ENCODE measurements at regions not wholly inside any gene's neighbourhood (a gene's known extent, or its start where the extent isn't known, plus 50 kb on each side); places are given as distances from the start of the nearest gene placed in this dataset.

- ChIA-PET POLR2A (no interaction called here), CTCF (ENCODE audit: low intra/inter-chr PET ratio) (no interaction called here)
- Histone ChIP-seq H3K27me3 (ENCODE audit: control insufficient read depth in 2 of 2, insufficient read depth in 2 of 2, low read length in 2 of 2) (peaks cover 0 to 23% of the 10 kb centered on the region in 2 experiments; a peak in 2 of 5 replicates), H3K27ac (ENCODE audit: extremely low read depth, low read depth, low read length) (no peak overlapping the region), H3K4me3 (no peak overlapping the region), H3K4me2 (ENCODE audit: insufficient read depth, low read length) (no peak overlapping the region), H3K36me3 (ENCODE audit: control insufficient read depth, insufficient read depth, low read length) (no peaks in the 10 kb centered on the region), H4K20me1 (replicated peaks; ENCODE audit: control insufficient read depth, insufficient read depth, low read length) (no peaks in the 10 kb centered on the region), H2AFZ (ENCODE audit: low read depth, low read length) (no peak overlapping the region), H3K9me1 (ENCODE audit: control insufficient read depth, insufficient read depth, low read length) (no peaks in the 10 kb centered on the region), H3K9ac (ENCODE audit: insufficient read depth in 1 of 2, low read depth in 2 of 2, low read length in 2 of 2) (no peak overlapping the region), H3K9me3 (replicated peaks; ENCODE audit: control insufficient read depth, insufficient read depth, low read depth, low read length) (no peaks in the 10 kb centered on the region), H3K79me2 (ENCODE audit: control insufficient read depth, insufficient read depth, low read length) (no peaks in the 10 kb centered on the region), H3K4me1 (replicated peaks in 1 of 2; ENCODE audit: control insufficient read depth in 2 of 2, insufficient read depth in 2 of 2, low read length in 2 of 2) (no peaks in the 10 kb centered on the region)
- ATAC-seq: no peak
- no peak for FAIRE-seq
- WGBS (ENCODE audit: insufficient coverage, low coverage, missing lambda C conversion rate): 2% methylated on average over 4 of the region's 4 CpGs
- intact Hi-C loops (cut with micrococcal nuclease): no loop called here
- no TSS peak for BruUV-seq (replicated peaks)
- no peak for DNase-seq (ENCODE audit: extremely low read depth in 1 of 4, low spot score in 3 of 4)
- in situ Hi-C loops (cut with MboI): no loop called here
- TF ChIP-seq RBBP5 (IDR thresholded peaks at IDR 0.05; ENCODE audit: borderline replicate concordance, insufficient read depth, low read length, poor library complexity, severe bottlenecking) (no peak), ZNF592 (IDR thresholded peaks at IDR 0.05) (no peak), HINFP (tag; conservative IDR thresholded peaks at IDR 0.05; ENCODE audit: low read depth) (no peak), BRD4 (IDR thresholded peaks at IDR 0.05) (no peak), CHD4 (IDR thresholded peaks at IDR 0.05; ENCODE audit: insufficient read depth, insufficient replicate concordance, low read depth, low read length, poor library complexity, severe bottlenecking) (no peak), ELF1 (tag; IDR thresholded peaks at IDR 0.05) (no peak), PPARD (CRISPR knock-in tag; IDR thresholded peaks at IDR 0.05) (no peak), DDX20 (tag; IDR thresholded peaks at IDR 0.05; ENCODE audit: low read depth) (no peak), ERF (CRISPR knock-in tag; IDR thresholded peaks at IDR 0.05) (no peak), SFPQ (IDR thresholded peaks at IDR 0.05; ENCODE audit: low read depth, low read length) (no peak), KLF1 (tag; IDR thresholded peaks at IDR 0.05) (no peak), ZNF583 (CRISPR knock-in tag; IDR thresholded peaks at IDR 0.05) (no peak), ZKSCAN1 (IDR thresholded peaks at IDR 0.05; ENCODE audit: low read depth, low read length) (no peak), ZFPM2 (CRISPR knock-in tag; IDR thresholded peaks at IDR 0.05) (no peak), ZNF551 (CRISPR knock-in tag; IDR thresholded peaks at IDR 0.05) (no peak), MCM7 (IDR thresholded peaks at IDR 0.05) (no peak)
Observed at GRCh38 chr15:100707229-100707628, 104.8 kb downstream of the ASB7 start.

All from K562 (cell line).